ENCODE measurements at regions not wholly inside any gene's neighbourhood (a gene's known extent, or its start where the extent isn't known, plus 50 kb on each side); places are given as distances from the start of the nearest gene placed in this dataset.

DNA sequence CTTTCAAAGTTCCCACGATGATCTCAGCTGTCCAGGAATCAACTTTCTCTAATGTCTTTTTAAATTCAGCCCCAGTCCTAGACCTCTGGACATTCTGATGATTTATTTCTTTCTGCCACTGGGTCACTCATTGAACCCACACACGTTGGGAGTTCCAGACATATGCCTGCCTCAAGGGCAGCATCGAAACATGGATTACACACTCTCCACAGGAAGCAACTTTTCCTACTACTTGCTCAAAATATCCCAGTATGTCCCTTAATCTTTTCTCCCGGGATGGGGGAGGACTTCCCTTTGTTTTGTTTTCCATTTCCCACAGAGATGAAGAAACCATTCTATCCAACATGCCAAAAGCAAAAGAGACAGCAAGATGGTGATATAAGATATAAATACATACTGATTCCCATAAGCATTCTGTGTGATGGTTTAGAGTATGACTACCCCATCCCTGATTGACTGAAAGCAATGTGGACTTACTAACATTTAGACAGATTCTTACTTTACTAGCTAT is 79.8 kb upstream of the PPARGC1A start:
- Histone ChIP-seq H3K79me2 (ENCODE audit: control insufficient read depth, insufficient read depth, low read length) (no peaks in the 10 kb centered on the region), H3K9me1 (replicated peaks; ENCODE audit: control insufficient read depth, extremely low read depth, insufficient read depth, low read length) (no peaks in the 10 kb centered on the region)
- CTCF ChIA-PET: no interaction called here

More for the DNA sequence above, 79.8 kb upstream of the PPARGC1A start:
- Histone ChIP-seq H3K27ac (ENCODE audit: insufficient read depth, low read depth, low read length) (no peak overlapping the region), H2AFZ (ENCODE audit: low read depth, low read length) (no peak overlapping the region), H3K9me3 (replicated peaks; ENCODE audit: control insufficient read depth, insufficient read depth, low read length) (no peaks in the 10 kb centered on the region), H3K36me3 (ENCODE audit: control insufficient read depth in 2 of 2, extremely low read depth in 1 of 2, insufficient read depth in 2 of 2, low read length in 2 of 2) (no peaks in the 10 kb centered on the region), H4K20me1 (replicated peaks; ENCODE audit: control insufficient read depth, extremely low read depth, insufficient read depth, low read length) (no peaks in the 10 kb centered on the region), H3K4me1 (ENCODE audit: control insufficient read depth, extremely low read depth, insufficient read depth, low read length) (no peaks in the 10 kb centered on the region), H3K4me2 (ENCODE audit: insufficient read depth, low read length) (no peak overlapping the region), H3K4me3 (replicated peaks in 1 of 3; ENCODE audit: insufficient read depth in 1 of 3, low read depth in 1 of 3, low read length in 3 of 3) (no peak overlapping the region), H3K9ac (replicated peaks; ENCODE audit: extremely low read depth, insufficient read depth, low read length) (no peak overlapping the region), H3K27me3 (ENCODE audit: control insufficient read depth in 2 of 2, insufficient read depth in 2 of 2, low read length in 2 of 2) (no peaks in the 10 kb centered on the region)
- TF ChIP-seq MYC (IDR thresholded peaks at IDR 0.05; ENCODE audit: low read depth, low read length) (no peak), POLR2AphosphoS5 (IDR thresholded peaks at IDR 0.05; ENCODE audit: insufficient read depth, low read depth, low read length) (no peak), FOS (IDR thresholded peaks at IDR 0.05; ENCODE audit: borderline replicate concordance, insufficient read depth, low read length) (no peak), GATA2 (IDR thresholded peaks at IDR 0.05; ENCODE audit: insufficient read depth, insufficient read length, low read depth, low read length) (no peak), EZH2 (IDR thresholded peaks at IDR 0.05; ENCODE audit: borderline replicate concordance, low read depth, low read length, severe bottlenecking) (no peak), POLR2A (IDR thresholded peaks at IDR 0.05; ENCODE audit: low read depth, low read length) (no peak)
- TF ChIP-seq, protein P1, sequence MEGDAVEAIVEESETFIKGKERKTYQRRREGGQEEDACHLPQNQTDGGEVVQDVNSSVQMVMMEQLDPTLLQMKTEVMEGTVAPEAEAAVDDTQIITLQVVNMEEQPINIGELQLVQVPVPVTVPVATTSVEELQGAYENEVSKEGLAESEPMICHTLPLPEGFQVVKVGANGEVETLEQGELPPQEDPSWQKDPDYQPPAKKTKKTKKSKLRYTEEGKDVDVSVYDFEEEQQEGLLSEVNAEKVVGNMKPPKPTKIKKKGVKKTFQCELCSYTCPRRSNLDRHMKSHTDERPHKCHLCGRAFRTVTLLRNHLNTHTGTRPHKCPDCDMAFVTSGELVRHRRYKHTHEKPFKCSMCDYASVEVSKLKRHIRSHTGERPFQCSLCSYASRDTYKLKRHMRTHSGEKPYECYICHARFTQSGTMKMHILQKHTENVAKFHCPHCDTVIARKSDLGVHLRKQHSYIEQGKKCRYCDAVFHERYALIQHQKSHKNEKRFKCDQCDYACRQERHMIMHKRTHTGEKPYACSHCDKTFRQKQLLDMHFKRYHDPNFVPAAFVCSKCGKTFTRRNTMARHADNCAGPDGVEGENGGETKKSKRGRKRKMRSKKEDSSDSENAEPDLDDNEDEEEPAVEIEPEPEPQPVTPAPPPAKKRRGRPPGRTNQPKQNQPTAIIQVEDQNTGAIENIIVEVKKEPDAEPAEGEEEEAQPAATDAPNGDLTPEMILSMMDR (IDR thresholded peaks at IDR 0.05; ENCODE audit: extremely low read depth in 1 of 2, insufficient read depth in 1 of 2, low read depth in 1 of 2, low read length in 2 of 2): no peak
- TF ChIP-seq, protein P2, sequence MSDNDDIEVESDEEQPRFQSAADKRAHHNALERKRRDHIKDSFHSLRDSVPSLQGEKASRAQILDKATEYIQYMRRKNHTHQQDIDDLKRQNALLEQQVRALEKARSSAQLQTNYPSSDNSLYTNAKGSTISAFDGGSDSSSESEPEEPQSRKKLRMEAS (IDR thresholded peaks at IDR 0.05; ENCODE audit: insufficient read depth, insufficient read length): no peak
- intact Hi-C loops (cut with micrococcal nuclease) (no loop called here), dilution Hi-C loops (cut with MboI; ENCODE audit: extremely low pct_ligation_motif_present, low sequenced_read_pairs) (no loop called here)
- POLR2A ChIA-PET: no interaction called here
- DNase-seq (ENCODE audit: low read depth, low spot score) (no peak), FAIRE-seq (no peak)
- BruUV-seq (replicated peaks): no TSS peak

All from endothelial cell of umbilical vein (primary cell).